GM10266 (cell line): ENCODE measurements at regions not wholly inside any gene's neighbourhood (a gene's known extent, or its start where the extent isn't known, plus 50 kb on each side); places are given as distances from the start of the nearest gene placed in this dataset.

Experiments
- DNase-seq: peaks from one replicate; pipeline ENCODE4 v3.0.0; 2012; ENCODE audit errors: extremely low spot score
- TF ChIP-seq, protein P1 (sequence below): IDR thresholded peaks from 2 replicates; pipeline ENCODE4 v1.5.1; 2012; ENCODE audit warnings: mild to moderate bottlenecking, low read depth; ENCODE audit not compliant: control insufficient read depth, insufficient read depth; ENCODE audit errors: missing control alignments

DNA sequence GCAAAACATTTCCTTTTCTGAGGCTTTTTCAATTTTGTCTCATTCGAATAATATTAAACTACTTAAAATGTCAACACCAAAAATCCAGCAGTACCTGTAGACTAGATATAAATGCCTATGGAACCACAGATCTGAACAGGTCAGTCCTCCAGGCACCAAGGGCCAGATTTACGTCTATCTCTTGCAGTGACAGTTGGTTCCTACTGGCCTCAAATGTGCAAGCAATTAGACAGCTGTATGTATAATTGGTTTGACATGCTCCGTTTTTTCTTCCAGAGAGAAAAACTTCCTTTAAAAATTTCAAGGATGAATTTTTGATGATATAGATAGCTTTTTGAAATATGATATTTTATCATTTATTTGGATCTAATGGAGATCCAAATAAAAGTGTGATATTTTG, 443.8 kb upstream of the POU3F3 start:
- DNase-seq, result no peak
- TF ChIP-seq, protein P1, sequence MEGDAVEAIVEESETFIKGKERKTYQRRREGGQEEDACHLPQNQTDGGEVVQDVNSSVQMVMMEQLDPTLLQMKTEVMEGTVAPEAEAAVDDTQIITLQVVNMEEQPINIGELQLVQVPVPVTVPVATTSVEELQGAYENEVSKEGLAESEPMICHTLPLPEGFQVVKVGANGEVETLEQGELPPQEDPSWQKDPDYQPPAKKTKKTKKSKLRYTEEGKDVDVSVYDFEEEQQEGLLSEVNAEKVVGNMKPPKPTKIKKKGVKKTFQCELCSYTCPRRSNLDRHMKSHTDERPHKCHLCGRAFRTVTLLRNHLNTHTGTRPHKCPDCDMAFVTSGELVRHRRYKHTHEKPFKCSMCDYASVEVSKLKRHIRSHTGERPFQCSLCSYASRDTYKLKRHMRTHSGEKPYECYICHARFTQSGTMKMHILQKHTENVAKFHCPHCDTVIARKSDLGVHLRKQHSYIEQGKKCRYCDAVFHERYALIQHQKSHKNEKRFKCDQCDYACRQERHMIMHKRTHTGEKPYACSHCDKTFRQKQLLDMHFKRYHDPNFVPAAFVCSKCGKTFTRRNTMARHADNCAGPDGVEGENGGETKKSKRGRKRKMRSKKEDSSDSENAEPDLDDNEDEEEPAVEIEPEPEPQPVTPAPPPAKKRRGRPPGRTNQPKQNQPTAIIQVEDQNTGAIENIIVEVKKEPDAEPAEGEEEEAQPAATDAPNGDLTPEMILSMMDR, result no peak

DNA sequence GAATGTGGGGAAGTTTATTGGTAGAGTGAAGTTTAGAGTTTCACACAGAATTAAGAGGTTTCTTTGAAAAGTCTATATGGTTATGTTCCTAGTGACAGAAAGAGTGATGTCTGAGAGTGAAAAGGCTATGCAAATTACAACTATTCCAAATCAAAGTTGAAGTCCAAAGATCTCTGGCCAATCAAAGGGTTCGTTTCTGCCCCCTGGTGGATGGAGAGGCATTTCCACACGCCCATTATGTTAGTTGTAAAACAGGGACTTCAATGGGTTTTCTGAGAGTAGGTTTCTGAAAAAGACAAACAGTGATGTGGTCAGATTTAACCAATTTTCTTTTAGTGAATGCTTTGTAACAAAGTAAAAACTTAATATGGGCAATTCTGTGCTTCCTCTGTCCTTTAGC, 441.5 kb upstream of the POU3F3 start:
- TF ChIP-seq, protein P1, result peak; percentile 37
- peak; percentile 46 for DNase-seq

DNA sequence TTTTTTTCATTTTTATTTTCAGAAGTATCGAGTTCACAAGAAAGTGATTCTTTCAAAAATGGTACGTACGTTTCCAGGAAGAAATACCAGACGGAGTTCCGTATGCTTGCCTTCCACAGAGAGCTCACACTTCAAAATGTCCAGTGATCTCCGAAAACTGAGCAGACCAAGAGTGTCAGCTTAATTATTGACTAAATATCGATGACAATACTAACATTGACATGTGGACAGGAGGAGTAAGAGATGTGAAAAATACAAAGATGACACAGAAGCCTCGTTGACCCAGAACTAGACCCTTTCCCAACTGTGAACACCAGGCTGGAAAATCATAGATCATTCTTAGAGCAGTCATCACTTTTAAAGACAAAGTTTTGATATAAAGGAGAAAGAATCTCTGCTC, 440.0 kb upstream of the POU3F3 start:
- DNase-seq, result no peak
- TF ChIP-seq, protein P1, result no peak

- TF ChIP-seq, protein P1, result no peak
- no peak for DNase-seq
These were observed 438.6 kb upstream of the POU3F3 start for GRCh38 chr2:104415284-104415683.

GRCh38 chr2:104416339-104417000, 437.4 kb upstream of the POU3F3 start:
- TF ChIP-seq, protein P1, result no peak
- no peak for DNase-seq

DNA sequence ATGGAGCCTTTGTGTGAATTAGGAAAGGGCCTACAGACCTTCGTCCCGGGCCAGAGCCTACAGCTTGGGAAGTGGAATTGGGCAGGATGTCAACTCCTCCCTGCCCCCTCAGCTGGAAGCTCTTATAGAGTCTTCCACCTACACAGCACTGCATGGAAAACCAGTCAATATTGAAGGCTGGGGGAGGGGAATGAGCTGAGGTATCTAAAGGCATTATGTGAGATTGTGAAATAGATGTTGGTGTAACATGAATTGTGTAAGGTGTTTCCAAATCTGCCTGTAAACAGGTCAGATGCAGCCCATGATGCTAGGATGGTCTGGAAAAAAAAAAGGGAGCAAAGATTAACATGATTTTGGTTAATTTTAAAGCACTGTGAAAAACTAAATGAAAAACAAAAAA, 433.5 kb upstream of the POU3F3 start:
- DNase-seq, result no peak
- TF ChIP-seq, protein P1, result no peak

GRCh38 chr2:104420953-104421352, 433.0 kb upstream of the POU3F3 start:
- TF ChIP-seq, protein P1, result no peak
- no peak for DNase-seq
